Globus pallidus (tissue), 1 donor: ENCODE measurements at regions not wholly inside any gene's neighbourhood (a gene's known extent, or its start where the extent isn't known, plus 50 kb on each side); places are given as distances from the start of the nearest gene placed in this dataset.

ENCODE experiments used
- DNase-seq: peaks from one replicate; pipeline ENCODE4 v3.0.0-alpha.2; 2015; ENCODE audit warnings: low spot score

DNA sequence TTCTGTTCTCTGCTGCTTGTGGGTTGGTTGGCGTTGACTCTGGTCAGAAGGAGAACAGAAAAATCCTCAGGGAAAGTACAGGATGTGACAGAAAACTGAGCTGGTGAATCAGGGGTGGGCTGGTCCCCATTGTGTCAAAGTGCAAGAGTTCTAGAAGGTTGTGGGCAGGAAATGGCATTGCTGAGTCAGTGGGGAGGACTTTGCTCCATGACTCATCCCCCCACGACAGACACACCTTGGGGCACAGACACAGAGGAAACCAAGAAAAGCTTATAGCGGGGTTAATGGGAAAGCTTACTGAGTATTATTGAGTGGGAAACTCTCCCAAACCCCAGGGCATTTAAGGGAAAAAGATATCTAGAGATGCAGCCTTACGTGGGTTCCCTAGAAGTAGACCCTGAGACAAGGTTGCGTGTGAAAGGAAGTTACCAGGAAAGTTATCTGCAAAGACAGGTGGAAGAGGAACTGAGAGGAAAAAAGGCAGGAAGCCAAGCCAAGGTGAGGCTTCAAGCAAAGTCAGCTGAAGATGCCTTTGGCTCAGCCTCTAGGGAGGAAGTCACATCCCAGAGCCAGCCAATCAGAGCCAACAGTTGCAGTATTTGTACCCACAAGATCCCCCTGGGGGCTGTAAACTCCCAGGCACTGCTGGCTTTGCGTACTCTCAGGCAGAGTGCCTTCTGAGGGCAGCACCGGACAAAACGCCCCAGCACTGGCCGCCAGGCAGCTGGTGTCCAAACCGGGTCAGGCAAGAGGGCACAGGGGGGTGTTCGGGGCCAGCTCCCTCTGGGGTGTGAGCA lies 86.4 kb downstream of the FOXL1 start:
- DNase-seq: no peak

DNA sequence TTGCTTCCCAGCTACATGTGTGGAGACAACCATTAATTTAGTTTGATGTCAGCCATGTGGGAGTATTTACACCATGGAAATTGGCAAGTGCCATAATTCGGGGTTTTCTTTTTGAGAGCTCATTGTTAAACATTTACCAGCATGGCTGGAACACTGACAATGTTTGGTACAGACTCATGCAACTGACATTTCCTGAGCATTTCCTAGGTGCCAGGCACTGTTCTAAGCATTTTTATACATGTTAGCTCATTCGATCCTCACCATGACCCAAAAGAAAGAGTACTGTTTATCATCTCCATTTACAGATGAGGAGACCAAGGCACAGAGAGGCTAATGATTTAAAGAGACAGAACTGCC lies 86.9 kb downstream of the FOXL1 start:
- no peak for DNase-seq

DNA sequence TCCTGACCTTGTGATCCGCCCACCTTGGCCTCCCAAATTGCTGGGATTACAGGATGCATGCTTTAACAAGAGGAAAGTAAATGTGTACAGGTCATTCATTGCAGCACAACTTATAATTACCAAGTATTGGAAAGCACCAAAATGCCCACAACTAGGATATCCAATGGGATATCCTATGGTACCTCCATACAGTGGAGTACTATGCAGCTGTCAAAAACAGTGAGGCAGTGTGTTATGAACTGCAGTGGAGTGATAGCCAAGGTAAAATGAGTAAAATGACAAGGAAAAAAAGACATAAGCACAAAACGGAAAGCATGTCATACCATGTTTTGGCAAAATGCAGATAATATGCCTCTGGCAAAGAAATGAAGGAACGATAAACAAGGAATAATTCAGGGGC lies 87.6 kb downstream of the FOXL1 start:
- no peak for DNase-seq

DNA sequence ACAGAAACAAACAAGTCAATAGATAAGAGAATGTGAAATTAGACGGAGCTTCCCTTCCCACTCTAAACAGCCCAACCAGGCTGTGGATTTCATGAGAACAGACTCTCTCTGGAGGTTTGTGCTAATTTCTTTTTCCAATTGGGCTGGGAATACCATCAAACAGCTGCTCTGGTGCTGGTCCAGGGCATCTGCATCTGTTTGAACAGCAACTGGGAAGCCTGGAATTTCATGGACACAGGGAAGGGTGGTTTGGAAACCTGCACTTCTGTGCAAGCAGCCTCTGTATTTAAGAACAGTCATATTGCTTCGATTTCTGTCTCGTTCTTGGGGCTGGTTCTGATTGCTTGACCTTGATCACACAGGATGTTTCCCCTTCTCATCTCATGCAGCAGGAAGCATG lies 88.7 kb downstream of the FOXL1 start:
- no peak for DNase-seq

DNA sequence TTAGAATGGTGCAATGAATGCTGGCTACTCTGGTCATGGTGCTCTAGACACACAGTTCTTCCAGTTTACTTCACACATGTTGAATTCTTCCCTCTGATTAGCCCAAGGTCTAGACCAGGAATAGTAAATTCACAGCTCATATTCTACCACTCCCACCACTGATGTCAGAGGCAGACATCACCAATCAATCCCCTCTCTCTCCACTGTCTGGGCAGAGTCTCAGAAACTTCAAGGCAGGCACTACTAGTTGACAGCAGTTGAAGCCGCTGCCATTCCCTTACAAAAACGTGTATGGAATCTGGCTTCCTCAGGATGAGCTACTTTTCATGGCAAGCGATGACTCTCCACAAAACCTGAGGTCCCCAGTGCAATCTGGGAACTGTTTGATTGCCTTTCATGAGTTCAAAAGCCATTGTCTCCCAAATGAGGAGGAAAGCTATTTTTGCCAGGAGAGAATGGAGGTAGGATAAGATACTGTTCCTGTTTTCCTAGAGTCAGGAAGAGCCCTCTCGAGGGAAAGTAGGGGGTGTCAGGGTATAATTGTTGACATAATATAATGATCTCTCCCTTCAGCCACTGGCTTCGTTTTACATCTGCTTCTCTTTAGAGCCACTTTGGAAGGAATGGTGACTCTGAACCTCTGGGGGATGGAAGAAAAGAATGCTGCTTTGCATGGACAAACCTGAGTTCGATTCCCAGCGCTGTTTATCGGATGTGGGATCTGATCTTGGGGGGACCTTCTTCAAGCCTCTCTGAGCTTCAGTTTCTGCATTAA lies 90.0 kb downstream of the FOXL1 start:
- DNase-seq: no peak

DNA sequence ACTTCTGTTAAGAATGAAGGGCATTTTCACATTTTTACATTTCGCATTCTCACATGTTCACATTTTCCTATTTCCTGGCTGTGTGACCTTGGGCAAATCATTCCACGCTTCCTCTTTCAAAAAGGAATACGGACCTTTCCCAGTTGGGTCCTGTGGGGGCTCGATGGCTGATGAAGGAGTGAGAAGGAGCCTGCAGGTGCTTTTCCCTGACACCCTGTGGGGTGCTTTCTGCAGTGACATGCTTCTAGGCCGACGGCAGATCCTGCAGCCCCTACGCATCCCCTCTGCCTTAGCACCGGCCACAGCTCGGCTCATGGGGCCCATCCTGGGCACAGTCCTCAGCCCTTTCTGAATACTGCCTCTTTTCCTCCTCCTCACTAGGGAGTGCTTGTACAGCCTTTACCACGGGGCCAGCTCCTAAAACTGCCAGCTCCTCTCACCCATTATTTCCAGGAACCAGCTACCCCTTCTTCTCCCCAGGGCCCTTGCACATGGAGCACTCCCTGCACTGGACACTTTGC lies 91.0 kb downstream of the FOXL1 start:
- no peak for DNase-seq

DNA sequence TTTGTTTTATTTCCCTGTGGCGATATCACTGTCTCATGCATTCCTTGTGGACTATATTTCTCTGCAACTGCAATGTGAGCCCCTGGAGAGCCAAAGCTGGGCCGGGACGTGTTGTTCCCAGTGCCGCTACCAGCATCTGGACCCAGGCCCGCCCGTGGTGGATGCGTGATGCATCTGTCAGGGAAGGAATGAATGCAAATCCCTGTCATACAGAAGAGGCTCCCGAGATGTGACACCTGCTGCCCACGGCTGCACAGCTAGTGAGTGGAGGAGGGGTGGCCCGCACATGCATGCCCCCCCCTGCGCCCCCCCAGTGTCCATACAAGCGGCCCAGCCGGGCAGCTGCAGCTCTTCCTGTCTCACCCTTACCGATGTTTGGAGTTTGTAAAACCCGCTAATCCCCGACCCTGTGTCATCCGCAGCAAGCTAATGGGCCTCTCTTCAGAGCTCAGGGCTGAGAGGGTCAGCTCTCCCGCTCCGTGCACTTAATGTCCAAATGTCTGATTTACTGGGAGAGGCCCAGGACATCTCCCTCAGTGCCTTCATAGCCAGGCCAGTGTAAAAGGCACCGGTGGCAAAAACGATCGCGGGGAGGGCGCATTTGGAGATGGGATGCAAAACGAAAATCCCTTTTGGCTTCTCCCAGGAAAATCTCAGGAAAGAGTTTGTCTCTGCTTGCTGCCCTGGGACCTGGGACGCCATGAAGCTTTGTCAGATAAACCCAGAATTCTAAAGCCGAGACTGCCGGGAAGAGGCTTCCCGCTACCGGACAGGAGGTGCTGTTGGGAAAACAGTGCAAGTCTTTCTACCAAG lies 91.8 kb downstream of the FOXL1 start:
- DNase-seq: no peak

DNA sequence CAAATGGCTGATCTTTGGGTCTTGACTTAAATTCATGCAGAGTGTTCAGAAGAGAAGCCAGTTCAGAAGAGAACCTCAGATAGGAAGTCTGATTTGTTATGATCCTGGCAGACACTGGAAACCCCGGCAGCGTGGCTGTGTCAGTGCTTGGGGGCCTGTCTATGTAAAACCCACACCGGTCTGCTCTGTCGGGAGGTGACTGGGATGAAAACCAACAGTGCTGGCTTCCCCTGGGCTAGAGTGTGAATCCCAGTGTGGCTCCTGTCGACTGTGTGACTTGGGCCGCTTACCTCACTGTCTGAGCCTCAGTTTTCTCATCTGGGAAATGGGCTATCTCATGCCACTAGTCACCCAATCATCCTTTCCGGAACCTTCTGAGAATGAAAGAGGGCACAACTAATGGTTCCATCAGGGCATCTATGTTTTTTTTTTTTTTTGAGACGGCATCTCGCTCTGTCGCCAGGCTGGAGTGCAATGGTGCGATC lies 92.4 kb downstream of the FOXL1 start:
- no peak for DNase-seq

DNA sequence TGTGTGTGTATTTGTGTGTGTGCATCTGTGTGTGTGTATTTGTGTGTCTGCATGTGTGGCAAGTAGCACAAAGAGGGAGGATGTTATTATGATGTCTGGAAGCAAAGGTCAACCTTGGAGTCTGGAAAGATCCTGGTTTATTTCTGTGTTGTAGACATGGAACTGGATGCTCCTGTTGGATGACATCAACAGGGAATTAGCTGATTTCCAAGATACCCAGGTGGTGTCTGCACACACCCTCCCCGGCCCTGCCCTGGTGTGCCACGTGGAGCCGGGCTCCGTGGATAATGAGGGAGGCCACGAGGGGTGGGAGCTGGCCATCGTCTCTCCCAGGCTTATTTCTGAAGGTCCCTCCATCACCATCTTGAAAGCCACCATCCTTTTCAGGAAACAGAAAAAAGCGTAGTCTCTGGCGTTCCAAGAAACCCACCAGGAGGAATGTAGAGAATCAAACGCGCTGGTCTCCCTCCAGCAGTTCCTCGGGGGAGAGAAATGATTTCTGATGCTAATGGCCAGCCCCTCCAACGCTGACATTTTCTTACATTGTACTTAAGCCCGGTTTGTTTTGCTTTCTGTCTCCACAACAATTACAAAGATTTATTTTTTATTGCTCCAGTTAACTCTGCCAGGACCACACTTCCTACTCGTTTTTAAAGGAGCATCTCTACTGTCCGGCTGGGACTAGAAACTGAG lies 93.3 kb downstream of the FOXL1 start:
- no peak for DNase-seq

DNA sequence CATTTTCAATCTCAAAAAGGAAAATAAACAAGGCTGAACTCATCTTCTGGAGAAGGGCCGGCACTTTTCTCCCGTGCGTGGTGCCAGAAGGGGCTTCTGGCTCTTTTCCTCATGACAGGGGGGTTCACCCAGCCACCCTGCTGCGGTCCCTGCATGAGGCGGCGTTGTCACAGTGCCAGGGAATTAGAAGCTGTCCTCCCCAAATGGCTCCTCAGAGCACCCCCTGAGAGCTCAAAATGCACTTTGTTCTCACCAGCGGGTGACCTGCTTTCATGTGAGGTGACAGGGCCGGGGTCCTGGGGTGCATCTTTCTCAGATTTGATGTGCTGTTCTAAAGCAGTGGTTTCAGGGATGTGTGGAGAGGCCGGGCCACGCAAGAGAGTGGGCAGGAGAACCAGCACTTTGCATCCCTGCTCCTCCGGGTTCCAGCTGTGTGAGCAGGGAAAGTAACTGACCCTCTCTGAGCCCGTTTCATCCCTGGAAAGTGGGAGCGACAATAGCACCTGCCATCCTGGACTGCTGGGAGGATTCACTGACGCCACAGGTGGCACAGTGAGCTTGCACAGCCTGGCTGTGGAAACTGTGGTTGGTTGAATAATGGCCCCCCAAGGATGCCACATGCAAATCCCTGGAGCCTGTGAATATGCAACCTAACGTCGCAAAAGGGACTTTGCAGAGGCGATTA lies 94.0 kb downstream of the FOXL1 start:
- DNase-seq: no peak

DNA sequence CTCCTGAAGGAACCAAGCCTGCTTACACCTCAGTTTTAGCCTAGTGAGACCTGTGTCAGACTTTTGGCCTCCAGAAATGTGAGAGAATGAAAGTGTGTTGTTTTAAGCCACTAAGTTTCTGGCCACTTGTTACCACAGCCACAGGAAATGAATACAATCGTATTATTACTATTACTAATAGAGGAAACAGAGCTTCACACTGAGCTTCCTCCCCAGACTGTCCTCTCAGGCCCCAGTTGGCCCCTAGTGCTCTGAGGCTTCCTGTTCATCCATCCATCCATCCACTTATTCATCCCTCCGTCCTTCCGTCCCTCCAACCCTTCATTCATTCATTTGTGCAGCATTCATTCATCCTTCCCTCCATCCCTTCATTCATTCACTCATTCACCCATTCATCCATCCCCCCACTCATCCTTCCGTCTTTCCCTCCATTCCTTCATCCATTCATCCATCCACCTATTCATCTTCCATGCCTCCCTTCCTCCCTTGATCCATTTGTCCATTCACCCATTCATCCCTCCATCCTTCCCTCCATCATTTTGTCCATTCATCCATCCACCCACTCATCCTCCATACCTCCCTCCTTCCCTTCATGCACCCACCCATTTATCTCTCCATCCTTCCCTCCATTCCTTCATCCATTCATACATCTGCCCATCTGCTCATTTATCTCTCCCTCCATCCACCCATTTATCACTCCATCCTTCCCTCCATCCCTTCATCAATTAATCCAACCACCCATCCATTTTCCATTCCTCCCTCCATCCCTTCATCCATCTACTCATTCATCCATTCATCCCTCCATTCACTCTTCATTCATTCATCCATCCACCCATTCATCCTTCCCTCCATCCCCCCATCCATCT lies 95.0 kb downstream of the FOXL1 start:
- no peak for DNase-seq

DNA sequence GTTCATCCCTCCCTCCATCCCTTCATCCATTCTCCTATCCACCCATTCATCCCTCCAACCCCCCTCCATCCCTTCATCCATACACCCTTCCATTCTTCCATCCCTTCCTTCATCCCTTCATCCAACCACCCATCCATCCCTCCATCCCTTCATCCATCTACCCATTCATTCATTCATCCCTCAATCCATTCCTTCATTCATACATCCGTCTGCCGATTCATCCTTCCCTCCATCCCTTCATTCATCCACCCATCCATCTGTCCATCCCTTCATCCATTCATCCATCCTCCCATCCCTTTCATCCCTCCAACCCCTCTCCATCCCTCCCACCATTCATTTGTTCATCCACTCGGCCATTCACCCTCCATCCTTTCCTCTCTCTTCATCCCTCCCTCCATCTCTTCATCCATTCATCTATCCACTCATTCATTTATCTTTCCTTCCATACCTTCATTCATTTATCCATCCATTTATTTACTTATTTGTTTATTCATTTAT lies 95.7 kb downstream of the FOXL1 start:
- no peak for DNase-seq

DNA sequence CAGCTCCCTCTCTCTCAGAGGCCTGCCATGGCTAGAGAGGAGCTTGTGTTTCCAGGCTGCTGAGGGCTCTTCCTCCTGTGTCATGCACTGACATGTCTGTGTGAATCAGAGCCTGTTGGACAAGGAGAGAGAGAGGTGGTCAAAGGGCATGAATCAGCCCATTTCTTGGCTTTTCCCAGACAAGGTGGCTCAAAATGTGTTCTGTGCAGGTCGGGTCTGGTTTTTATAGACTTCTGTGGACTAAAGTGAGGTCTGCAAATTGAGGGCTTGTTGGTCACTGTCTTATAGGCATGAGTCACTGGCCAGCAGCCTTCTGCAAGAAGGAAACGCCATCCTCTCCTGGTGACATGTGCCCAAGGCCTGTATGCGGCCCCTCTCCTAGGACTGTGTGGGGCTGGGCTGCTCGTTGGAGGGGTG lies 97.9 kb downstream of the FOXL1 start:
- DNase-seq: no peak

DNA sequence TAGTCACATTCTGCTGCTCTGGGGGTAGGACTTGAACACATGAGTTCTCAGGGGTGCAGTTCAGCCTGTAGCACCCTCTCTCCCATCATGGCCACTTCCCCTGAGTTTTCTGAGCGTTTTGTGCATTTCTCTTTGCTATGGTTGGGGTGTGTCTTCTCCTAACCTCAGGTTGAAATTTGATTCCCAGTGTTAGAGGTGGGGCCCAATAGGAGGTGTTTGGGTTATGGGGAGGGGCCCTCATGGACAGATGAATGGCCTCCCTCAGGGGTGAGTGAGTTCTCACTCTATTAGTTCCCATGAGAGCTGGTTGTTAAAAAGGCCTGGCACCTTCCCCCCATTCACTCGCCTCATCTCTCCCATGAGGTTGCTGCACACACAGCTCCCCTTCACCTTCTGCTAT lies 101.1 kb downstream of the FOXL1 start:
- DNase-seq: no peak

DNA sequence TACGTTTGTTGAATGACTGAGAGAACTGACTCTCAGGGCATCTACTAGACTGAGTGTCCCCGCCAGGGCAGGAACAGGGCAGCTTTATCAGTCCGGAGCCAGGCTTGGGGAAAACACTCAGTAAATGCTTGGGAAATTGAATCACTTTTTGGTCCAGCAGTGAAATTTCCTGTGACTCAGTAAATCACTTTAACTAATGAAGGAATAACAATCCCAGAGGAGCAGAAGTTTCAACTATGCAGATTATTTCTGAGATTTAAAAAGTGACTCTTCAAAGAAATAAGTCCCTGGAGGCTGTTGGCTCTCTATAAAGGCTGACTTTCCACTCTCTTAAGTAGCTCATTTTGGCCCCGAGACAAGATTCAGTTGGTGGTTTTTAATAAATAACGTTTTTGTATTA lies 101.8 kb downstream of the FOXL1 start:
- DNase-seq: no peak

DNA sequence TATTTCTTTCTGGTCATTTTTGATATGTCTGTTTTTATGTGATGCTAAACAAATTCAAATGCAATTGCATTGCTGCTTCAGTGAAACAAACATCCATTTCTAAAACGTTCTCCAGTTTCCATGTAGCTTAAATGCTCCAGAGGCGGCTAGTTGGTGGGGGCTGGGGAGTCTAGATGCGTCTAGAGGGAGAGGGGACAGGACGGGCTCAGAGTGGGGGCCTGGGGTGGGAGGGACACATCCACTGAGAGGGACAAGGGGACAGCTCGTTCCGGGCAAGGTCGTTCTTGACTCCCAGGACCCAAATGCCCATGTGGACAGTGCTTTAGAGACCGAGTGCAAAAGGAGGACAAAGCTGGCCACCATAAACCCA lies 102.3 kb downstream of the FOXL1 start:
- no peak for DNase-seq

DNA sequence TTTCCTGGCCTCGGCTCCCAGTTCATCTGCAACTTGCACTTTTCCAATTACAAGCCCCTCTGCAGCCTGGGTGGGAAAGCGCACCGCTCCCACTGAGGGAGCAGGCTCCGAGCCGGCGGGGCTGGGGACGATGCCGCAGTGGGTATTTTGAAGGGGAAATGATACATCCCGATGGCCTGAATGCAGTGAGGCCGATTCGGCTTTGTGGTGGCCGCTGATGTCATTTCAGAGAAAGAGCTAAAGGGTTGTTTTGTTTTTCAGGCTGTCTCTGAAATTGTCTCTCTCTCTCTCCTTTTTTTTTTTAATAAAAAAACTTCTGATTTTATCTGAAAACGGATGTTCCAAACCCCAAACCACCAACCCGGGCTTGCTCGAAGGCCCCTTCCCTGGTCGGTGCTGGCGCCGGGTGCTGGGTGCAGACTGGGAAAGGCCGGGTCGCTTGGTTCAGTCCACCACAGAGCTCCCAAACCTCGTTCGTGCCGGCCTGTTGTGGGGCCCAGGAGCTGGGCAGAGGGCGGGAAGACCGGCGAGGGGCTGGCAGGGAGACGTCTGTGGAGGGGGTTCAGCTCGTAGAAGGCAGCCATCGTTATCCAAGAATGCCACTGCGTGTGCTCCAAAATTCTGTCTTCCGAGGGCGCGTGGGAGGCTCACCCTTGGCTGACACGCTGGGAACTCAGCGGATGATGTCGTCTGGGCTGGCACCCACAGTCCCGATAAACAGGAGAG lies 102.8 kb downstream of the FOXL1 start:
- DNase-seq: no peak

DNA sequence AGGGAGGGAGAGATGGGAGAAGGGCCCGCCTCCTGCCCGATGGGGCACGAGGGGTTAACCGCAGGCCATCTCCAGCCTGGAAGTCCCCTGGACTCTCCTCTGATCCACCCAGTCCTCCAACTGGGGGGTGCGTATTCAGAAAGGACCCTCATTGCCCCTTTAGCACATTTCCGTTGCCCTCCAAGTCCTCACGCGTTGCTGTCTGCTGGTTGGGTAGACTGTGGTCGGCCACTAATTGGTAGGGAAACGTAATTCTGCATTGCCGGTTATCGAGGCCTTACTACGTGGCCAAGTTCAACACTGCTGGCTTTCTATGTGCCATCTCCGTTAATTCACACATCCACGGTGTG lies 103.4 kb downstream of the FOXL1 start:
- no peak for DNase-seq

DNA sequence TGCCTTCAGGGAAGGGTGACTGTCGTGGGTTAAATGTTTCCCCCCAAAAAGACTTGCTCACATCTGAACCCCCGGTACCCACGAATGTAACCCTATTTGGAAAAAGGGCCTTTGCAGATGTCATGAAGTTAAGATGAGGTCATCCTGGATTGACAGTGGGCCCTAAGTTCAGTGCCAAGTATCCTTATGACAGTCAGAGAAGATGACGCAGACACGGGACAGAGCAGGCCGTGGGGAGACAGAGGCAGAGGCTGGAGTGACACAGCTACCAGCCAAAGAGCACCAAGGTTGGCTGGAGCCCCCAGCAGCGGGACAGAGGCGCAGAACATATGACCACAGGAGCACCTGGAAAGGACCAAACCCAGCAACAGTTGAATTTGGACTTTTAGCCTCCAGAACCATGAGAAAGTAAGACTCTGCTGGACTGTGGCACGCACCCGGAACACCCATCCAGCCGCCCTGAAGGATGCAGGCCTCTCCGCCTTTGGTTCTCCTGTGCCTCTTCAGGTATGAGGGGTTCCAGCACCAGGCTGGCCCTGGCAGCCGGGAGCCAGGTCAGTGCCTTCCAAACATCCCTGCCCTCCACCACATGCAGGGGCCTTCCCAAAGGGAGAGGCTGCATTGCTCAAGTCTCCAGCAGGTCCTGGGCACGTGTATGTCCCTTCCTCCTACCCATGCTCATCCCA lies 104.0 kb downstream of the FOXL1 start:
- no peak for DNase-seq
